HG03457 (cell line): ENCODE measurements at regions not wholly inside any gene's neighbourhood (a gene's known extent, or its start where the extent isn't known, plus 50 kb on each side); places are given as distances from the start of the nearest gene placed in this dataset.

Experiments
- ATAC-seq: cut with Tn5 transposase; IDR thresholded peaks from one replicate; pipeline ENCODE4 v1.9.1; 2021; ENCODE audit warnings: moderate number of reproducible peaks; ENCODE audit not compliant: unreplicated experiment

GRCh38 chr5:147036691-147037245 is 158.2 kb upstream of the PPP2R2B start:
- ATAC-seq: no peak

- peak; percentile 63 for ATAC-seq
Observed at GRCh38 chr5:147037515-147038205, 159.1 kb upstream of the PPP2R2B start.

- ATAC-seq: no peak
Observed at GRCh38 chr5:147040856-147041255, 162.3 kb upstream of the PPP2R2B start.

- no peak for ATAC-seq
Observed at GRCh38 chr5:147044572-147045273, 166.2 kb upstream of the PPP2R2B start.

- ATAC-seq: no peak
Observed at GRCh38 chr5:147045290-147045689, 166.7 kb upstream of the PPP2R2B start.

GRCh38 chr5:147046281-147046680 is 167.7 kb upstream of the PPP2R2B start:
- ATAC-seq: no peak

GRCh38 chr5:147046894-147047293 is 168.3 kb upstream of the PPP2R2B start:
- ATAC-seq: no peak

- ATAC-seq: no peak
Observed at GRCh38 chr5:147049764-147050163, 171.2 kb upstream of the PPP2R2B start.

- no peak for ATAC-seq
Observed at GRCh38 chr5:147050172-147050571, 171.6 kb upstream of the PPP2R2B start.

- ATAC-seq: no peak
Observed at GRCh38 chr5:147051193-147051592, 172.6 kb upstream of the PPP2R2B start.

GRCh38 chr5:147052519-147052918 is 174.0 kb upstream of the PPP2R2B start:
- ATAC-seq: no peak

GRCh38 chr5:147055089-147055826 is 176.7 kb upstream of the PPP2R2B start:
- no peak for ATAC-seq

GRCh38 chr5:147055850-147056566 is 177.5 kb upstream of the PPP2R2B start:
- no peak for ATAC-seq

GRCh38 chr5:147057051-147057450 is 177.8 kb upstream of the STK32A start:
- no peak for ATAC-seq

GRCh38 chr5:147061431-147061830 is 173.4 kb upstream of the STK32A start:
- ATAC-seq: no peak

GRCh38 chr5:147062427-147062826 is 172.4 kb upstream of the STK32A start:
- no peak for ATAC-seq

GRCh38 chr5:147063943-147064342 is 170.9 kb upstream of the STK32A start:
- ATAC-seq: no peak

GRCh38 chr5:147065071-147065470 is 169.8 kb upstream of the STK32A start:
- ATAC-seq: no peak

- no peak for ATAC-seq
Observed at GRCh38 chr5:147068998-147069397, 165.8 kb upstream of the STK32A start.

GRCh38 chr5:147072622-147073021 is 162.2 kb upstream of the STK32A start:
- no peak for ATAC-seq

- ATAC-seq: no peak
Observed at GRCh38 chr5:147073098-147073497, 161.7 kb upstream of the STK32A start.
